HEK293 (cell line): ENCODE measurements at regions not wholly inside any gene's neighbourhood (a gene's known extent, or its start where the extent isn't known, plus 50 kb on each side); places are given as distances from the start of the nearest gene placed in this dataset.

Source experiments
- CTCF ChIP-seq: fragments of 450-650 bp; formaldehyde crosslinking; IDR thresholded peaks from 2 replicates; pipeline ENCODE4 v1.5.1; 2016; ENCODE audit warnings: missing biosample characterization, missing genetic modification characterization
- HOXC10 ChIP-seq: sonication (generic); formaldehyde crosslinking; IDR thresholded peaks from 2 replicates; pipeline ENCODE4 v1.8.1; 2023; ENCODE audit warnings: mild to moderate bottlenecking, missing genetic modification reagents
- REST ChIP-seq: fragments of 450-650 bp; formaldehyde crosslinking; IDR thresholded peaks from 2 replicates; pipeline ENCODE4 v1.5.1; 2016; ENCODE audit warnings: missing biosample characterization, missing genetic modification characterization
- ZBTB1 ChIP-seq: fragments of 450-650 bp; formaldehyde crosslinking; IDR thresholded peaks from 2 replicates; pipeline ENCODE4 v1.5.1; 2016; ENCODE audit warnings: missing biosample characterization, missing genetic modification characterization
- ZBTB7A ChIP-seq: fragments of 450-650 bp; formaldehyde crosslinking; IDR thresholded peaks from 2 replicates; pipeline ENCODE4 v1.5.1; 2016; ENCODE audit warnings: low read depth, missing biosample characterization, missing genetic modification characterization
- ZFP69B ChIP-seq: fragments of 450-650 bp; formaldehyde crosslinking; IDR thresholded peaks from 2 replicates; pipeline ENCODE4 v1.5.1; 2016; ENCODE audit warnings: missing biosample characterization, missing genetic modification characterization
- ZNF10 ChIP-seq: fragments of 450-650 bp; formaldehyde crosslinking; IDR thresholded peaks from 2 replicates; pipeline ENCODE4 v1.5.1; 2017; ENCODE audit warnings: missing biosample characterization, missing genetic modification characterization
- ZNF274 ChIP-seq, 2 experiments: fragments of 200-500 bp in 1 of 2; fragments of 450-650 bp in 1 of 2; sonication (Bioruptor generic) in 1 of 2; formaldehyde crosslinking in 1 of 2; IDR thresholded peaks; 2 replicates each; pipeline versions ENCODE4 v1.5.1 to v1.6.1; 2014 to 2016; ENCODE audit warnings: borderline replicate concordance in 1 of 2, inconsistent platforms in 1 of 2, low read length in 1 of 2, missing biosample characterization in 1 of 2, missing genetic modification characterization in 1 of 2
- ZNF398 ChIP-seq: fragments of 450-650 bp; formaldehyde crosslinking; IDR thresholded peaks from 2 replicates; pipeline ENCODE4 v1.5.1; 2017; ENCODE audit warnings: missing biosample characterization, missing genetic modification characterization
- ZNF449 ChIP-seq: fragments of 450-650 bp; formaldehyde crosslinking; IDR thresholded peaks from 2 replicates; pipeline ENCODE4 v1.5.1; 2017; ENCODE audit warnings: missing biosample characterization, mild to moderate bottlenecking, missing genetic modification characterization, moderate library complexity
- ZNF510 ChIP-seq: fragments of 450-650 bp; formaldehyde crosslinking; IDR thresholded peaks from 2 replicates; pipeline ENCODE4 v1.5.1; 2018; ENCODE audit warnings: mild to moderate bottlenecking, missing genetic modification characterization, missing biosample characterization; ENCODE audit not compliant: insufficient replicate concordance
- ZNF776 ChIP-seq: fragments of 450-650 bp; formaldehyde crosslinking; IDR thresholded peaks from 2 replicates; pipeline ENCODE4 v1.5.0; 2017; ENCODE audit warnings: missing biosample characterization, missing genetic modification characterization, borderline replicate concordance
- ZNF792 ChIP-seq: fragments of 450-650 bp; formaldehyde crosslinking; IDR thresholded peaks from 2 replicates; pipeline ENCODE4 v1.5.1; 2016; ENCODE audit warnings: missing biosample characterization, missing genetic modification characterization

GRCh38 chr2:223488814-223489213, 113.3 kb downstream of the SCG2 start:
- no peak for TF ChIP-seq ZNF274 (IDR thresholded peaks at IDR 0.05; ENCODE audit: low read length)
- no peak for TF ChIP-seq ZNF274 (tag by site-specific recombination; IDR thresholded peaks at IDR 0.05; ENCODE audit: borderline replicate concordance)
- TF ChIP-seq ZNF449 (tag by site-specific recombination), result no peak
- no peak for TF ChIP-seq ZNF792 (tag by site-specific recombination)
- TF ChIP-seq ZBTB7A, result no peak
- no peak for TF ChIP-seq ZNF510 (tag by site-specific recombination)
- no peak for TF ChIP-seq CTCF (tag by site-specific recombination)
- no peak for TF ChIP-seq REST (tag by site-specific recombination)
- no peak for TF ChIP-seq ZNF398 (tag by site-specific recombination)
- no peak for TF ChIP-seq HOXC10 (CRISPR knock-in tag)
- no peak for TF ChIP-seq ZNF776
- no peak for TF ChIP-seq ZNF10 (tag by site-specific recombination)
- TF ChIP-seq ZFP69B (tag by site-specific recombination), result no peak
- no peak for TF ChIP-seq ZBTB1
